Smooth muscle cell (in vitro differentiated cells): ENCODE measurements at regions not wholly inside any gene's neighbourhood (a gene's known extent, or its start where the extent isn't known, plus 50 kb on each side); places are given as distances from the start of the nearest gene placed in this dataset.
A peak's percentile ranks its signal among the peaks of the same experiment; 100 is the strongest.

Experiments
- DNase-seq: peaks from one replicate; lab custom pipeline; 2025; ENCODE audit not compliant: unreplicated experiment; lab: John Stamatoyannopoulos, UW
- H2AFZ ChIP-seq: fragments of 200-600 bp; sonication (generic); 2 replicates; pipeline ENCODE4 v1.6.0; 2016; ENCODE audit warnings: antibody characterized with exemption, low read depth, mild to moderate bottlenecking
- H3F3A ChIP-seq: fragments of 200-600 bp; sonication (generic); 2 replicates; pipeline ENCODE4 v1.6.0; 2017; ENCODE audit warnings: antibody characterized with exemption, low read depth
- H3K27ac ChIP-seq: fragments of 200-600 bp; sonication (generic); 2 replicates; pipeline ENCODE4 v1.5.1; 2016; ENCODE audit warnings: low read depth, mild to moderate bottlenecking
- H3K27me3 ChIP-seq: fragments of 200-600 bp; sonication (generic); 2 replicates; pipeline ENCODE4 v1.6.1; 2016; ENCODE audit warnings: low read depth, mild to moderate bottlenecking
- H3K36me3 ChIP-seq: fragments of 200-600 bp; sonication (generic); 2 replicates; pipeline ENCODE4 v1.5.1; 2016; ENCODE audit warnings: low read depth
- H3K4me1 ChIP-seq: fragments of 200-600 bp; sonication (generic); 2 replicates; pipeline ENCODE4 v1.5.1; 2016; ENCODE audit warnings: low read depth
- H3K4me2 ChIP-seq: fragments of 200-600 bp; sonication (generic); 2 replicates; pipeline ENCODE4 v1.6.0; 2016; ENCODE audit warnings: mild to moderate bottlenecking
- H3K4me3 ChIP-seq: fragments of 200-600 bp; sonication (generic); 2 replicates; pipeline ENCODE4 v1.5.1; 2016; ENCODE audit warnings: mild to moderate bottlenecking
- H3K79me2 ChIP-seq: fragments of 200-600 bp; sonication (generic); 2 replicates; pipeline ENCODE4 v1.6.0; 2016; ENCODE audit warnings: low read depth, mild to moderate bottlenecking
- H3K9ac ChIP-seq: fragments of 200-600 bp; sonication (generic); 2 replicates; pipeline ENCODE4 v1.6.0; 2016; ENCODE audit warnings: low read depth
- H3K9me3 ChIP-seq: fragments of 200-600 bp; sonication (generic); replicated peaks from 2 replicates; pipeline ENCODE4 v1.5.1; 2016; ENCODE audit warnings: low read depth
- H4K20me1 ChIP-seq: fragments of 200-600 bp; sonication (generic); 2 replicates; pipeline ENCODE4 v1.6.0; 2016; ENCODE audit warnings: low read depth
- CTCF ChIP-seq: fragments of 200-600 bp; sonication (generic); IDR thresholded peaks from 2 replicates; pipeline ENCODE4 v1.5.1; 2017; ENCODE audit warnings: borderline replicate concordance, mild to moderate bottlenecking, antibody characterized with exemption; ENCODE audit not compliant: insufficient read depth, poor library complexity, severe bottlenecking
- WGBS: methylation state at CpG from one replicate; pipeline ENCODE4 v1.1.7; 2016; ENCODE audit warnings: low lambda C conversion rate; 5-methylcytosine and 5-hydroxymethylcytosine counted together

- H3K27me3 ChIP-seq, result no peaks in the 10 kb centered on the region
- peaks cover 8% of the 10 kb centered on the region for H3K4me1 ChIP-seq
- H2AFZ ChIP-seq, result no peak overlapping the region
- H3K36me3 ChIP-seq, result no peaks in the 10 kb centered on the region
- H3K9ac ChIP-seq, result no peak overlapping the region
- no peaks in the 10 kb centered on the region for H3F3A ChIP-seq
- no peaks in the 10 kb centered on the region for H3K9me3 ChIP-seq
- no peaks in the 10 kb centered on the region for H3K79me2 ChIP-seq
- H4K20me1 ChIP-seq, result no peaks in the 10 kb centered on the region
- DNase-seq, result no peak
- WGBS, result 93% methylated on average over 1 of the region's 1 CpG
- H3K27ac ChIP-seq, result no peak overlapping the region
- TF ChIP-seq CTCF, result no peak
- no peak overlapping the region for H3K4me3 ChIP-seq
- no peak overlapping the region for H3K4me2 ChIP-seq
These were observed 138.9 kb upstream of the PTPRK start for GRCh38 chr6:128659276-128659675.

GRCh38 chr6:128657181-128657580 is 136.8 kb upstream of the PTPRK start:
- Histone ChIP-seq H3K36me3 (no peaks in the 10 kb centered on the region), H3F3A (no peaks in the 10 kb centered on the region), H3K9ac (no peak overlapping the region), H3K27ac (peak overlapping the region; percentile 96), H3K9me3 (no peaks in the 10 kb centered on the region), H3K4me1 (peaks cover 8% of the 10 kb centered on the region), H3K4me2 (peak overlapping the region; percentile 8), H2AFZ (peak overlapping the region; percentile 50), H3K4me3 (no peak overlapping the region), H3K27me3 (no peaks in the 10 kb centered on the region), H4K20me1 (no peaks in the 10 kb centered on the region), H3K79me2 (no peaks in the 10 kb centered on the region)
- no peak for DNase-seq
- no peak for TF ChIP-seq CTCF

GRCh38 chr6:128655978-128656498 is 135.6 kb upstream of the PTPRK start:
- WGBS, result 11% methylated on average over 1 of the region's 1 CpG
- TF ChIP-seq CTCF, result no peak
- Histone ChIP-seq H3K36me3 (no peaks in the 10 kb centered on the region), H3K27me3 (no peaks in the 10 kb centered on the region), H3K9me3 (no peaks in the 10 kb centered on the region), H2AFZ (no peak overlapping the region), H3K4me2 (peak overlapping the region; percentile 52), H3K9ac (peak overlapping the region; percentile 85), H3K4me3 (no peak overlapping the region), H3K27ac (peak overlapping the region; percentile 96), H3K79me2 (no peaks in the 10 kb centered on the region), H3K4me1 (peaks cover 8% of the 10 kb centered on the region), H4K20me1 (no peaks in the 10 kb centered on the region), H3F3A (no peaks in the 10 kb centered on the region)
- DNase-seq, result no peak

- H3K36me3 ChIP-seq, result no peaks in the 10 kb centered on the region
- TF ChIP-seq CTCF, result no peak
These were observed 127.7 kb upstream of the PTPRK start for GRCh38 chr6:128648022-128648598.

More at GRCh38 chr6:128648022-128648598, 127.7 kb upstream of the PTPRK start:
- no peaks in the 10 kb centered on the region for H4K20me1 ChIP-seq
- no peak overlapping the region for H3K9ac ChIP-seq
- no peak overlapping the region for H3K27ac ChIP-seq
- 91% methylated on average over 2 of the region's 2 CpGs for WGBS
- DNase-seq, result no peak
- H3K4me2 ChIP-seq, result no peak overlapping the region
- H3K4me3 ChIP-seq, result no peak overlapping the region
- H3K27me3 ChIP-seq, result no peaks in the 10 kb centered on the region
- H3K9me3 ChIP-seq, result no peaks in the 10 kb centered on the region
- no peaks in the 10 kb centered on the region for H3K4me1 ChIP-seq
- H3F3A ChIP-seq, result no peaks in the 10 kb centered on the region
- no peaks in the 10 kb centered on the region for H3K79me2 ChIP-seq
- H2AFZ ChIP-seq, result no peak overlapping the region
